H1 (cell line): ENCODE measurements at regions not wholly inside any gene's neighbourhood (a gene's known extent, or its start where the extent isn't known, plus 50 kb on each side); places are given as distances from the start of the nearest gene placed in this dataset.

ENCODE experiments used
- TF ChIP-seq, protein P1 (sequence below): IDR thresholded peaks from 2 replicates; pipeline ENCODE4 v1.6.1; 2011; ENCODE audit warnings: low read length, improper control_type of control experiment

DNA sequence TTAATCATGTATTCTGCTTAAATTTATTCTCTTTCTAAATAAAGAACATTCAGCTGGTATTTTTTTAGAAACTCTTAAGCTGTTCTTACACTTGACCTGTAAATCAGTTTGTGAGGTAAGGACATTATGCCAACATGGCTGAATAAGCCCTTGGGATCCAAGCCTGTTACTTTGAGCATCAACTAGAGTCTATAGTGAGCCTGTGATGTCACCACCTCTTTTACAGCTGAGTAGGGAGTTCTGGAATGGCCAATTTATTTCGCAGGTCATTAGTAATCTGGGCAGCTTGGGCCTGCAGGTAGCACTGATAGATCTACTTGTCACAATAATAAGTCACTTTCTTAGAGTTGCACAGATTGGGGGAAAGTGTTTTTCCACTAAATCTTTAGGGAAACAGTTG, 915.2 kb upstream of the MBL2 start (continued):
- TF ChIP-seq, protein P1, sequence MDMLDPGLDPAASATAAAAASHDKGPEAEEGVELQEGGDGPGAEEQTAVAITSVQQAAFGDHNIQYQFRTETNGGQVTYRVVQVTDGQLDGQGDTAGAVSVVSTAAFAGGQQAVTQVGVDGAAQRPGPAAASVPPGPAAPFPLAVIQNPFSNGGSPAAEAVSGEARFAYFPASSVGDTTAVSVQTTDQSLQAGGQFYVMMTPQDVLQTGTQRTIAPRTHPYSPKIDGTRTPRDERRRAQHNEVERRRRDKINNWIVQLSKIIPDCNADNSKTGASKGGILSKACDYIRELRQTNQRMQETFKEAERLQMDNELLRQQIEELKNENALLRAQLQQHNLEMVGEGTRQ = no peak
- TF ChIP-seq, all 59 proteins: peak for 0
